COLO668 (cell line): ENCODE measurements at regions not wholly inside any gene's neighbourhood (a gene's known extent, or its start where the extent isn't known, plus 50 kb on each side); places are given as distances from the start of the nearest gene placed in this dataset.
"Not testable (repeated sequence)": the region's sequence is repeated elsewhere in the genome, so short reads cannot be mapped to it uniquely, and the experiment has no call there.

Source experiments
- DNase-seq: peaks from one replicate; lab custom pipeline; 2025; ENCODE audit not compliant: unreplicated experiment; lab: John Stamatoyannopoulos, UW

DNA sequence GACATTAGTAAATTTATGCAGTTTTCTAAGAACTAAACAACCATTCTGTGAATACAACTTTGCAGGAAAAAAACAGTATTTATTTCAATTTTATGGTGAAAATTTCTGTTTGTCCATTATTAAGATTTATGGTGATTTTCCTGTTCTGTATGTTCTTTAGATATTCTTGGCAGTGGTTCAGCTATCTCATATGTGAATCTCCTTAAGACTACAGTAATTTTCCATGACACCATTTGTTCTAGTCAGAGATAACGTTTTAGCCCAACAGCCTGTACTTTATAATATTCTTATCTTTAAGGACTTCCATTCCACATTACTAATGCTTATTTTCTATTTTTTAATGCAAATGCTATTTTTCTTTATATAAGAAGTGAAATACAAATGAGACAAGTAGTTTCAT lies 504.0 kb downstream of the RFPL4B start:
- DNase-seq: no peak

DNA sequence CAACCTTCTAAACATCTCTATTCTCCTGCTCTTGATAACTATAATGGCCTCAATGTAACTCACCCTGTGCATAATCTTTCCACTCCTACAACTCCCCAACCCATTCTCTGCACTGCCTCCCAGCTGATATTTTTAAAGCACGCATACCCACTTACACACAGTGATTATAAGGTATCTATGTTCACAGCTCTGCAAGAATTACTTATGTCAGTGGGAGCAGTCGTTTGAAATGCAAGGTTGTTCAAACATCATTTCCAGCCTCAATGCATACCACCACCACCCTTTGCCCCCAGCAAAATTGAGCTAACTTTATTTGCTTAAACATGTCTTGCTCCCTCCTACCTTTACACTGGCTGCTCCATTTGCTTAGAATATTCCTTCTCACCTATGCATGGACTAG lies 506.0 kb downstream of the RFPL4B start:
- DNase-seq: no peak

DNA sequence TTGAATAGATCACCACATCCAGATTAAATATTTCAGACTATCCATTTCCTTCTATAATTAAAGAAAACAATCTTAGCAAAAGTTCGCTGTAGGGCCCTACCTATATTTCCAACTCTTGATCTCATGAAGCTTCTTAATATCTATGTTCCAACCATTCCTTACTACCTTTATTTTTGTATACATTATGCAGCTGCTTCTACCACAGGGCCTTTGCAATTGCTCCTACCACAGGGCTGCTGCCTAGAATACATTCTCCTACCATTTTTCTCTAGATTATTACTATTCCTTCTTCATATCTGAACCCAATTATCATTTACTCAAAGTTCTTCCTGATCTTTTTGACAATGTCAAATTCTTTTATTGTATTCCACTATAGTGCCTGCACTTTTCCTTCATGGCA lies 516.6 kb downstream of the RFPL4B start:
- DNase-seq: no peak

DNA sequence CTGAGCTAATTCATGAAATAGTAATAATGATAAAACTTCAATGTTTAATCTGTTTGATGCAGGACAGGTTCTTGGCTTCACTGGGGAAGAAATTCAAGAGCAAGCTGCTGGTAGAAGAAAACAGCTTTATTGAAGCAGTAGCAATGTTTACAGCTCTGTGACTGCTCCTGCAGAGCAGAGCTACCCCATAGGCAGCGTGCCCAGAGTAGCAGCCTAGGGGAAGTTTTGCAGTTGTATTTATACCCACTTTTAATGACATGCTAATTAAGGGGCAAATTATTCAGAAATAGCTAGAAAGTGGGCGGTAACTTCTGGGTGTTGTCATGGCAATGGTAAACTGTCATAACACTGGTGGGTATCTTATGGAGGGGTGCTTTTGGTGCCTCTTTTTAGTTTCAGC lies 518.0 kb downstream of the RFPL4B start:
- no peak for DNase-seq

DNA sequence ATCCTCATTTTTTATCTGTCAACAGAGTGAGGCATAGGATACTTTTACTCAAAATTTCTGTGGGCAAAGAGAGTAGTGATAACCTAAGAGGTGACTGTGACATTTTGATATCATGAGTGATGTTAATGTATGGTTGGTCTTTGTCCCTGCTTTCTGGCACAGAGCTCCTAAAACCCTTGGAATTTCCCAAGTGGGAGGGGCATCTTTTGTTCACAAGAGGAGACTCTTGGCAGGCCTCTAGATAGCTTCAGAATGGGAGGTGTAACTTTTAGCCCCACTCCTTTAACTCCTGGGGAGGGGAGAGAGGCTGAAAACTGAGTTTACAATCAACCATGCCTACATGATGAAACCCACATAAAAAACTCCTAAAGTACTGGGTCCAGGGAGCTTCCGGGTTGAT lies 527.8 kb downstream of the RFPL4B start:
- no peak for DNase-seq

DNA sequence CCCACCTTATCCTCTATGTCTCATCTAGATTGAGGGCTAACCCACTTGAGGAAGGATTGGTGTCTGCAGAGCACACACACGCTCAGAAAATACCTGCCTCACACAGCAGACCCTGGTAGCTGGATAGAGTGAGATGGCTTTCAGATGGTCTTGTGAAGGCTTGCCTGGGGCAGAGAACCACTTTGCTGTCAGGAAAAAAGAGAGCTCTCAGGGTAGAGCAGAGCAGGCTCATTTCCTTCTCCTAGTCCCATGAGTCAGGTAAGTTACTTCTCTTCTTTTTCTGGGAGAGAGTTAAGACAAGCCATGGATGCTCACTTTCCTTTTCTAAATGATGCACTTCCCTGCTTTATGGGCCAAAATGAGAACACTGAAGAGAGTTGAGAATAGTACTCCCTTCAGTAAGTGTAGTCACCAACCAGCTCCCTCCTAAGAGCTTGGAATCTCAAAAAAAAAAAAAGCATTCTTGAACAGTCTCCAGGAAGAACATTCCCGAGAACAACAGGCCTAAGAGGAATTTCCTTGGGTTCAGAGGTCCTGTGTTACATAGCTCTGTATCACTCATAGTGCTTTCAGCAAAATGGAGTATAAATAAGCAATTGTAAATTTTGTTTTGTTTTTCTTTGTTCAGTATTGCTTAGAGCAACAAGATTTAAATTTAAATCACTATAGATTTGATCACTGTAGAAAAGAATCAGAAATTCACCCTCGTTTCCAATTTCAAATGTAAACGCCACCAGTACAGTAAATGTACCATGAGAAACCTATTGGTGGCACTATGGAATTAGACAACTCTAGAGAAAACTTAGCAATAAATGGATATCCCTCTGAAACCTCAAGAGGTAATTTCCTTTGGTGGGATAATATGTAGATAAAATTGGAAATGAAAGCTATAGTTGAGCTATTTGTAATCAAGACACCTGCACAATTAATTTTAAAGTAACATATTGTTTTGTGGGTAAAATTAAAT lies 530.3 kb downstream of the RFPL4B start:
- DNase-seq: no peak

DNA sequence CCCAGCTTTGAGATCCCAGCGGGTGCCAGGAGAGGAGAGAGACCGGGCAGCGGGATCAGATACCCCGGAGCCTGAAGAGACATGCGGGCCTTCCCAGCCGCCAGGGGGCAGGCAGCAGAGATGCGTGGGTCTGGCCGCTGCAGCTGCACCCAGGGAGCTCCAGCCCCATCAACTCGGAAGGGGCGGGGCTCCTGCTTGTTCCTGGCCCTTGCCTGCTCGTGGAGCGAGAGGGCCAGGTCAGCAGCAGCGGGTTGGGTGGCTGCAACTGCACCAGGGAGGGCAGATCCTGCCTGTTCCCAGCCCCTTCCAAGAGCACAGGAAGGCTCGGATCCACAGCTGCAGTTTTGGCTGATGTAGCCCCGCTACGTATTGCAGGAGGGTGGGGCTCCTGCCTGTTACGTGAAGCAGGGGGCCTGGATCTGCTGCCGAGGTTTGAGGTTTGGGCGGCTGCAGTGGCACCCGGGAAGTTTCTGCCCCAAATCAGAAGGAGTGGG lies 532.8 kb downstream of the RFPL4B start:
- no peak for DNase-seq

DNA sequence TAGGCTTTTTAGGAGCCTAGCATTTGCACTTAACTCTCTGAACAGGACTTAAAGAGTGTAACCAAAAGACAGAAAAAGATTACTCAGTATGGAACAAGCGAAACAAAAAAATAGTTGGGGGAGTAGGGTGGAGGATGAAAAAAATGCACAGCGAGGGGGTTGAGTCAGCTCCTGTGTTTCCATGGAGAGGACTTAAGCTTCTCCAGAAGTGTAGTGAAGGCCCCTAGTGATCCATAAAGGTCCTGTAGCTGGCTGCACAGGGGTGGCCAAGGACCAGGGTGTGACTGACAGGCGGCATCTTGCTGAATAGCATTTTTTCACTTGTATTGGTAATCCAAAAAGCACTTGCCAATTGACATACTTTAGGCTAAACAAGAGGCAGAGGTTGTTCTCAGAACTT lies 533.9 kb downstream of the RFPL4B start:
- DNase-seq: no peak

DNA sequence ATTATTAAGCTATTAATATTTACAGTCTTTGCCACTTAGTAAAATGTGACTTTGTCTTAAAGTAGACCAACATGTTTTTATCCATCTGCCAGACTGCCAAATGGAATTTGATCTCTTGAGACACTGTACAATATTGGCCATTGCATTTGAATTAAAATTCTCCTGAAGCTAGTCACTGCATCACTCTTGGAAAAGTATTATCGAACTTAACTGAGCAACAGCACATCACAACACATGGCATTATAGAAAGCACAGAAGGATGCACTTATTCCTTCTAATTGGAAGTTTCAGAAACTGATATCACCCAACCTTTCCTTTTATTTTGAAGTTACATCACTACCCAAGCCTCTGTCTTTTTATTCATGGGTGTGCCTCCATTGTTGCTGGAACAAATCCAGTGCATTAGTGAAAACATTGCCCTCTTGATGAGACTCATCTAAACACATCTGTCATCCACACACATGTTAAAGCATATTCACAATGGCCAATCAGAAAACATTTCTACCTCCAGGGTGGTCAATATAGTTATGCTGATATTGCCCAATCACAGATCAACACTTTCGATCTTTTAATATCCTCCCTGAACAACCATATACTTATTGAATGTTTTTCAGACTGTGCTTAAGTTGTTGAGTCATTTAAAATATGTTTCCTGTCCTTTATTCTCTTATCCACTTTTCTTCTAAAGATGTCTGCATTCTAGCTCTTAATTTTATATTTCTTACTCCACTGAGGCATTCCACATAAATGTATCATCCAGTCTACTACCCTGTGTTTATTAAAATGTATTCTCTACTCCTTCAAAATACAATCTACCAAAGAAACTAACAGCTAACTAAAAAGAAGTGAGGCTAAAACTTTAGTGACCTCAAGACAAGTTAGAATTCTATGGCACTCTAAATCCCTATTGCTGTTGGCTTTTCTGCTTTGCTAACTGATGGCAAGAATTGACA lies 535.0 kb downstream of the RFPL4B start:
- DNase-seq: no peak

DNA sequence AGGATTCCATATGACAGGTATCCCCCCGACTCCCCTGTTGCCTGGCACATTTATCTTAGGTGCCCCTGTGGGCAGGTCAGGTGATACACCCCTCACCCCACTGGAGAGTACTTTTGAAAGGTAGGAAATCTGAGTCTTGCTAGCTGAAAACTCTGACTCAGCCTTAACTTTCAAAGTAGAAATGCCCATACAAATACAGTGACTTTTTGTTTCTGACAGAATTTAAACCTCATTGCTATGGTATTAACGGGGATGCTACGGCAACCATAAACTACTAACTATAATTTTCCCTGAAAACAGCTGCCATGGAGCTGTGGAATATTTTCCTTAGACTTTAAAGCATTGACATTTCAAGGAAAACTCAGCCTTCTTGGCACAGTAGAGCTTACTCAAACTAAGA lies 536.0 kb downstream of the RFPL4B start:
- DNase-seq: no peak

DNA sequence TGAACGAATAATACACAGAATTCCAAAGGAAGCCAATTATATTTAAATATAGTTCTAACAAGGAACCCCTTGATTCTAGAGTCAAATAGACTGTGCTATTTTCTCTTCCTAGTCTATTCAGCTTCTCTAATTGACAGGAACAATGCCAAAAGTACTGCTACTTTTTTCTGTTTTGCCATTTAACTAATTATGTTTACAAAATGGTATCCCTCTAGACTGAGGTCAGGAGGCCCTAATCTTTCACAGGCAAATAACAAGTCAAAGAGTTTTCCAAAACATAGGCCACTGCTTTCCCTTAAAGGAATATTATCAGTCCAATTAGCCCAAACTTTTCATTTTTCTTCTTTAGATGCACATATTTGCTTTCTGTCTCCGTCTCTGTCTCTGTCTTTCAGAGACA lies 539.3 kb downstream of the RFPL4B start:
- DNase-seq: no peak

DNA sequence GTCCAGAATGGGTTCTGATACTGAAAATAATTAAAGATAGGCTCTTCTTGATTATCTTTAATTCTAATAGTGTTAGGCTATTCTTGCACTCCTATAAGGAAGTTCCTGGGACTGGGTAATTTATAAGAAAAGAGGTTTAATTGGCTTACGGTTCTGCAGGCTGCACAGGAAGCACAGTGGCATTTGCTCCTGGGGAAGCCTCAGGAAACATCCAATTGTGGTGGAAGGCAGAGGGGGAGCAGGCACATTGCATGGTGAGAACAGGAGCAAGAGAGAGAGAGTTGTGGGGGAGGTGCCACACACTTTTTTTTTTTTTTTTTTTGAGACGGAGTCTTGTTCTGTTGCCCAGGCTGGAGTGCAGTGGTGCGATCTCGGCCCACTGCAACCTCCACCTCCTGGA lies 540.3 kb downstream of the RFPL4B start:
- DNase-seq: not testable (repeated sequence)

DNA sequence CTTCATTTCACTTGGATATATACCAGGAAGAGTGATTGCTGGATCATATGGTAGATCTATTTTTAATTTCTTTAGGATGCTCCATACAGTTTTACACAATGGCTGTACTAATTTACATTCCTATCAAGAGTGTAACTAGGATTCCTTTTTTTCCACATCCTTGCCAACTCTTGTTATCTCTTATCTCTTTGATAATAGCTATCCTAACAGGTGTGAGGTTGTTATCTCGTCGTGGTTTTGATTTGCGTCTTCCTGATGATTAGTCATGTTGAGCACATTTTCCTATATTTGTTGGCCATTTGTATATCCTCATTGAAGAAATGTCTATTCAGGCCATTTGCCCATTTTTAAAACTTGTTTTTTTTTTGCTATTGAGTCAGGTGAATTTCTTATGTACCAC lies 552.4 kb downstream of the RFPL4B start:
- DNase-seq: no peak

DNA sequence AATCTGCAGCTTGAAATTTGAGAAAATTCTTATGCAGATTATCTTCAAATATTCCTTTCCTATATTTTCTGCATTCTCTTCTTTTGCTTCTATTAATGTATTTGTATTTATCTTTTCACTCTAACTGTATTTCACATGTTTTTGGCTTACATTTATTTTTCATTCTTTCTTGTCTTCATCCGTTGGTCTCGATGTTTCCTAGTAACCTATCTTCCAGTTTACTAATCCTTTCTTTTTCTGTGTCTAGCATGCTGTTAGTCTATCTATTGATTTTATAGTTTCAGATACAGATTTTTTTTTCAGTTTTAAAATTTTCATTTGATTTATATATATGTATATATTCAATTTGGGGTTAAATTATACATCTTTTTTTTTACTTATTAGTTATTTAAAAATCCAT lies 556.2 kb downstream of the RFPL4B start:
- DNase-seq: no peak

DNA sequence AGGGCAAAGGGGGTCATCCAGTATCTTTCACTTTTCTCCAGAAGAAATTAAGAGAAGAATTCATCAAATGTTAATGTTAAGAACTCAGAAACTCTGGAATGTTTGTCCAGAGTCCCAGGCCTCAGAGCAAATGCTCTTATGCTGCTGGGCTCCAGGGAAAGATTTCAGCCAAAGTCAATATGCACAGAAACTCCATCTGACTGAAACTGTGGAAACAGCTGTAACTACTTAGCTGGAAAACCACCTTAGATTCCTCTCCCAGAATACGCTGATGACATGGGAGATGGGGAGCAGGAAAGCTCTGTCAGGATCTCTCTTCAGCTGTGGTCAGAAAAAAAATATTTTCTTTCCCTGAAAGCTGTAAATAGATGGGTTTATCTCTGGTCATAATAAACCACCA lies 559.6 kb downstream of the RFPL4B start:
- DNase-seq: no peak

DNA sequence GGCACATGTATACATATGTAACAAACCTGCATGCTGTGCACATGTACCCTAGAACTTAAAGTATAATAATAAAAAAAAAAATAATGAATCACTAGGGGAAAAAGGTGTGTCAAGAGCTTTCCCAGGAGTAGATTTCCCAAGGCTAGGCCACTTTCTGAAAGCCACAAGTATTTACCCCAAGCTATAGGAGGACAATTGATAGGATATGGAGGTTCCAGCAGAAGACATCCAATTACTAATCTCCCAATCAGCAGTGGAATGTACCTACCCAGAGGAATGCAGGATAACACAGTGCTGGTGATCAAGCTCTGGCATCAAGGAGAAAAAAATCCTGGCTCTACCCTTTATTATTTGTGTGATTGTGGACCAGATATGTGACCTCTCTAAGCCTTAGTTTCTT lies 562.7 kb downstream of the RFPL4B start:
- no peak for DNase-seq

DNA sequence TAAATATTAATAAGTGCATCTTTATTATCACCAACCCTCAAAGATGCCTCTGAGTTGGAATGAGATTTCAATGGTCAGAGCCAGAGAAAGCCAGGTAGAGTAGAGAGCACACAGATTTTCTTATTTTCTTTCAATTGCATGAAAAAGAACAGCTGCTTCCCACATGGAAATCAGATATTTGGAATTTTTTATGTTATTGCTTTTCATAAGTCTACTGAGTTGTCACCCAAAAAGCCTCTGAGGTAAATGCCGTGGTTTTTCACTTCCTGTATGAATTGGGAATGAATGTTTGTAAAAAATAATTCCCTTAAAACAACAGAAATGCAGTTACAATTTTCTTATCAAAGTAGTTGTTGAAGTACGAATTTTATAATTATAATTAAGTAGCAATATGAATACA lies 563.1 kb downstream of the RFPL4B start:
- DNase-seq: no peak

DNA sequence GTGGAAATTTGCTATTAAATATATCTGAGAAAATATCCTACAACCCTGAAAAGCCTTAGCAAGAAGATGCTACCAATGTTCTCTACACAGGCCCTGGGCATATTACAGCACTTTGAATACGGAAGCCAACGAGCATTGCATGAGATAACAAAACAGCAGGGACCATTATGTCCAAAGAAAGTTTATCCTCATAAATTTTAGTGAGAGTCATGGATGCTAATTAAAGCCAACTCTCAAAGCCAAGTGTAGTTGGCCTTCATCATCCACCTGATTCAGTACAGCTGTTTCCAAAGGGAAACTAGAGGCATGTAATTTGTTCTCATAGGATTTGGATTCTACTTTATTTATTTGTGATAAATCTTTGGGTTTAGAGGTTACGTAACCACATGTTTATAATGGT lies 564.8 kb downstream of the RFPL4B start:
- DNase-seq: no peak

DNA sequence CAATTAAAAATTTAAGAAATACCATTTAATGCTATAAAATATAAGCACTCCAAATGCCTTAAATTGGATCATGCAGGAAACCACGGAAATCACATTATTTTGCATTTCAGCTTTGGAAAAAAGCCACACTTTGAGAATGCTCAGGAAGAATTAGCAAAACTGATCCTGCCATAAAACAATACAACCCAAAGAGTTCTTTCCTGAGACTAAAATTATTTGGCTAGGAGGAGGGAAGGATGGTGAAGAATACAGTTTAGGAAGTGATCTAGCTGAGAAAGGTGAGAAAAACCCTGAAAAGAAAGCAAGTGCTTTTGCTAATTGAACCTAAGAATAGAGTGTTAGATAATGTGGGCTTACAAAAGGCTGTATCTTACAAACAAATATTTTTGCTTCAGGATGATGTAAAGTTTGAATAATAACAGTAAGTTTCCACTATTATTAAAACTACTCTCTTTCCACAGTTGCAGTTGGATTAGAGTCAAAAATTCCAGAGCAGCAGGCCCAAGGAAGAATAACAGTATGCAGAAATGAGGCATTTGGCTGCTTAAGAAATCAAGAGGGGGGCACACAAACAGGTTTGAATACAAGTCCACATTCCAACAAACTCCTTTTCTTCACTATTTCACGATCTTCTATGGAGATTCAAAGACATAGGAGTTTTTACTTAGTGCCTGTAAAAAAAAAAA lies 565.4 kb downstream of the RFPL4B start:
- DNase-seq: no peak

DNA sequence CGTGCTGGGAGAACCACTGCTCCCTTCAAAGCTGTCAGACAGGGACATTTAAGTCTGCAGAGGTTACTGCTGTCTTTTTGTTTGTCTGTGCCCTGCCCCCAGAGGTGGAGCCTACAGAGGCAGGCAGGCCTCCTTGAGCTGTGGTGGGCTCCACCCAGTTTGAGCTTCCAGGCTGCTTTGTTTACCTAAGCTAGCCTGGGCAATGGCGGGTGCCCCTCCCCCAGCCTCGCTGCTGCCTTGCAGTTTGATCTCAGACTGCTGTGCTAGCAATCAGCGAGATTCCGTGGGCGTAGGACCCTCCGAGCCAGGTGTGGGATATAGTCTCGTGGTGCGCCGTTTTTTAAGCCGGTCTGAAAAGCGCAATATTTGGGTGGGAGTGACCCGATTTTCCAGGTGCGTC lies 572.6 kb downstream of the RFPL4B start:
- not testable (repeated sequence) for DNase-seq

DNA sequence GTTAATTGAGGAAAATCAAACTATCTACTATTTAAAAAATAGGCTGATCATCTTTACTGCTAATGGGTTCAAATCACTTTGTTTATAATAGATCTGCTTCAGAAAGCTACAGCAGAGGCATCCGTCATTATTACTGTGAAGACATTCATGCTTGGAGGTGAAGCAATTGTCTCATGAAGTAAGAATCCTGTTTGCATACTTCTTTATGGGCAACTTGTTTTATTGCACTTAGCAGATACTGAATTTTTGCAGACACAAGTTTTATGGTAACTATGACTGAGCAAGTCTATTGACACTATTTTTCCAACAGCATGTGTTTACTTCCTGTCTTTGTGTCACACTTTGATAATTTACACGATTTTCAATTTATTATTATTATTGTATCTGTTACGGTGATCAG lies 573.9 kb downstream of the RFPL4B start:
- no peak for DNase-seq
